ENCODE measurements at regions not wholly inside any gene's neighbourhood (a gene's known extent, or its start where the extent isn't known, plus 50 kb on each side); places are given as distances from the start of the nearest gene placed in this dataset.

DNA sequence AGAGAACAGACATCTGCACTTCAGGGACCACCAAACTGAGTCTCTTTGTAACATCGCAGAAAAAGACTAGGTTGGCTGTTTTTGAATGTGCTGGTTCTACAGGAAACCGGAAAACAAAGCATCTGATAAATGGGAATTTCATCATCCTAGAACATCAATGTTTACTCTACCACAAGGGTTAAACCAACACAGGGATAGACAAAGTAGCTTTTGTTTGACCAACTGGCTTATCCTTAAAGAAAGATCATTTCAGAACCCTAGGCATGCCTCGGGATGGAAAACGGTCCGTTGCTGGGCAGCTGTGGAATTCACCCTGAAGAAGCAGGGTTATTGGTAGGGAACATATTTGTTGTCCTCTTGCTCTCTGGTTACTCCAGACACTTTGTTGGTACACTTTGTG, 2355.5 kb upstream of the AGA start:
- TF ChIP-seq, protein P1, sequence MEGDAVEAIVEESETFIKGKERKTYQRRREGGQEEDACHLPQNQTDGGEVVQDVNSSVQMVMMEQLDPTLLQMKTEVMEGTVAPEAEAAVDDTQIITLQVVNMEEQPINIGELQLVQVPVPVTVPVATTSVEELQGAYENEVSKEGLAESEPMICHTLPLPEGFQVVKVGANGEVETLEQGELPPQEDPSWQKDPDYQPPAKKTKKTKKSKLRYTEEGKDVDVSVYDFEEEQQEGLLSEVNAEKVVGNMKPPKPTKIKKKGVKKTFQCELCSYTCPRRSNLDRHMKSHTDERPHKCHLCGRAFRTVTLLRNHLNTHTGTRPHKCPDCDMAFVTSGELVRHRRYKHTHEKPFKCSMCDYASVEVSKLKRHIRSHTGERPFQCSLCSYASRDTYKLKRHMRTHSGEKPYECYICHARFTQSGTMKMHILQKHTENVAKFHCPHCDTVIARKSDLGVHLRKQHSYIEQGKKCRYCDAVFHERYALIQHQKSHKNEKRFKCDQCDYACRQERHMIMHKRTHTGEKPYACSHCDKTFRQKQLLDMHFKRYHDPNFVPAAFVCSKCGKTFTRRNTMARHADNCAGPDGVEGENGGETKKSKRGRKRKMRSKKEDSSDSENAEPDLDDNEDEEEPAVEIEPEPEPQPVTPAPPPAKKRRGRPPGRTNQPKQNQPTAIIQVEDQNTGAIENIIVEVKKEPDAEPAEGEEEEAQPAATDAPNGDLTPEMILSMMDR (IDR thresholded peaks at IDR 0.05) = no peak
- TF ChIP-seq POLR2A (IDR thresholded peaks at IDR 0.05; ENCODE audit: low read depth) (no peak), POLR2AphosphoS5 (IDR thresholded peaks at IDR 0.05) (no peak), EP300 (IDR thresholded peaks at IDR 0.05) (no peak)

All from esophagus muscularis mucosa (tissue), 4 donors.